Stimulated activated CD4-positive, alpha-beta T cell treated with anti-CD3 and anti-CD28 coated beads, TNF-alpha, amount 100 ng/mL, for 4 hours (primary cell): ENCODE measurements at regions not wholly inside any gene's neighbourhood (a gene's known extent, or its start where the extent isn't known, plus 50 kb on each side); places are given as distances from the start of the nearest gene placed in this dataset.

Source experiments
- DNase-seq, 3 experiments: peaks; one replicate each; pipeline ENCODE4 v3.0.0-alpha.2; 2020; ENCODE audit warnings: low read depth in 3 of 3

GRCh38 chr18:78724214-78724914, 255.3 kb upstream of the SALL3 start:
- DNase-seq: no peak

- no peak for DNase-seq
Measured at GRCh38 chr18:78725426-78725825, 254.2 kb upstream of the SALL3 start.

- no peak for DNase-seq
Measured at GRCh38 chr18:78726326-78727056, 253.1 kb upstream of the SALL3 start.

GRCh38 chr18:78727057-78727739, 252.4 kb upstream of the SALL3 start:
- DNase-seq: no peak

- DNase-seq: no peak
Measured at GRCh38 chr18:78727877-78728783, 251.5 kb upstream of the SALL3 start.

GRCh38 chr18:78728784-78729467, 250.7 kb upstream of the SALL3 start:
- no peak for DNase-seq

GRCh38 chr18:78730546-78730945, 249.1 kb upstream of the SALL3 start:
- DNase-seq: no peak

- DNase-seq: no peak
Measured at GRCh38 chr18:78731016-78731397, 248.6 kb upstream of the SALL3 start.

- DNase-seq: no peak
Measured at GRCh38 chr18:78731398-78732032, 248.1 kb upstream of the SALL3 start.

- DNase-seq: no peak
Measured at GRCh38 chr18:78732273-78733210, 247.1 kb upstream of the SALL3 start.

- no peak for DNase-seq
Measured at GRCh38 chr18:78733762-78734613, 245.6 kb upstream of the SALL3 start.

GRCh38 chr18:78734614-78734945, 245.0 kb upstream of the SALL3 start:
- no peak for DNase-seq

- no peak for DNase-seq
Measured at GRCh38 chr18:78735131-78736014, 244.2 kb upstream of the SALL3 start.

GRCh38 chr18:78736015-78736690, 243.5 kb upstream of the SALL3 start:
- DNase-seq: no peak

- no peak for DNase-seq
Measured at GRCh38 chr18:78737006-78737915, 242.4 kb upstream of the SALL3 start.

GRCh38 chr18:78738076-78738690, 241.4 kb upstream of the SALL3 start:
- DNase-seq: no peak
